SKM-1 treated with dmso at 0.1 percent for 144 hours (cell line): ENCODE measurements at regions not wholly inside any gene's neighbourhood (a gene's known extent, or its start where the extent isn't known, plus 50 kb on each side); places are given as distances from the start of the nearest gene placed in this dataset.
"Not testable (repeated sequence)": the region's sequence is repeated elsewhere in the genome, so short reads cannot be mapped to it uniquely, and the experiment has no call there.

Source experiments
- DNase-seq: peaks from one replicate; lab custom pipeline; 2025; ENCODE audit not compliant: unreplicated experiment; lab: John Stamatoyannopoulos, UW

DNA sequence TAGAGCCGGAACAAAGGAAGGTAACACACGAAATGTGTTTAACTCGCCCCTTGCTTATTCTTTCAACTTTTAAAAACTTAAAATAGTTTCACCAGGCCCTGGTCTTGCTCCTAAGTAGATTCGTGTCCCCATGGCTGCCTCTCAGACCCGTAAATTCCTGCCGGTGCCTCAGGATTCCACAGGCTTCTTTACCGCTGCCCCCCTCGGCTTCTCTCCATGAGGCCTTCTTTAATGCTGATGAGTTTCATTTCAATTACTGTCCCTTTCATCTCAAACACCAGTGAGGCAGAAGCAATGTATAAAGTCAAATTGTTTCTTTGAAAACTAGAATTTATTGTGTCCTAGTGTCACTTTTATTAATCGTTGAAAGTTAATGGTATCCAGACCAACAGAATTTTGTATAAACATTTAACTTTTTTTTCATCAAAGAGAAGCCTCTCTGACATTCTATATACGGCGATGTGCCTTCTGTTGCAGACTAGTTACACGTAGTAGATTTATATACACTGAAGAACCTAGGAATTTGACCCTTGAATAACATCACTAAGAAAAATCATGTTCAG is 225.2 kb downstream of the C7orf25 start:
- no peak for DNase-seq

DNA sequence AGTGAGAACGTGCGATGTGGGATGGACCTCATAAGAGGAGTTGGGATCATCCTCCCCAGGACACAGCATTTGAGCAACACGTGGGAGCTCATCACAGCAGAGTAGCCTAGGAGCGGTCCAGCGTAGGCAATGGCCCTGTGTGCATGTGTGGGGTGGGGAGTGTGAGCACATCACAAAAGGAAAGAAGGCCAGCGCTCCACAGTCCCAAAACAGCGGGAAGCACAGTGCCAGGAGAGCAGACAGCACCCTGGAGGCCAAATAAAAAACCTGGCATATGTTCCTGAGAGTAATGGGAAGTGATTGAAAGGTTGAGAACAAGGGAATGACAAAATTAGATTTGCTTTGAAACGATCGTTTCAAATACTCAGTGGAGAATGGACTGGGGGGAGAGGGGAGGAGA is 226.0 kb downstream of the C7orf25 start:
- DNase-seq: no peak

DNA sequence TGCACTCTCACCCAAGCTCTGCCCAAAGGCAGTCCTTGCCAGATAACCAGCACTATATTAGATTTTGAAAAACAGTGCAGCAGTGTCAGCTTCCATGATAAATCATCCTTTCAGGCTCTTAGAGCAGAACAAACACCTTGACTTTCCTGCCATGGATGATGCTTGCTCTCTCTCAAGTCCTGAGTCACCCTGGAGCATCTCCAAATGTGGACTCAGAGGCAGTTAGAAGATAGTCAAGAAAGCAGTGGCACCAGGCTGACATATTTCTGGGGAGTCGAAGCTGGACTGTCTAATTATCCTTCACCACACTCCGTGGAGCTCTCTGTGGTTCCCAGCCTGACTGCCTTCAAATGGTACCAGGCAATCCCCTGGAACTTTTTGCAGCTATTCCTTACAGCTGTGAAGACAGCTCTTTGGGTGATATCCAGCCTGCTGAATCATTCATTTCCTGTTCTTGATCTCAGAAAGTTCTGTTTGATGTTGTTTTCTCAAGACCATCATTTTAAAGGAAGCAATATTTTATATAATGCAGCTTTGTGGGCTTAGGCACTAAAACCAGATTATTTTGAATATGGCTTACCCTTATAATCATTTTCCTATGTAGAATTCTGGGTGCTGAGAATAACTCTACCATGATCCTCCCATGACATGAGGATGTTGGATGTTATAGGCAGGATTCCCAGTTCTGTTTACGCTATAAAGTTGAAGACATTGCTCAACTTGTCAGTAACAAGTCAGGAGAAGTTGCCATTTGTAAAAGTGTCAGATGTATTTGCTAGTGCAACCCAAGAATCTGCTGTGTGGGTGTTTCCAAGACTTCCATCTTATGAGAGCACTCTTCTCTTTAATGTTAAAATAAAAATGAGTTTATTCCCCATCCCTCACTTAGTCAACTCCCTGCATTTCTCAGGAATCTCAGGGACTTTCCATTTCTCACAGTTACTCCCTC is 233.8 kb downstream of the C7orf25 start:
- no peak for DNase-seq

DNA sequence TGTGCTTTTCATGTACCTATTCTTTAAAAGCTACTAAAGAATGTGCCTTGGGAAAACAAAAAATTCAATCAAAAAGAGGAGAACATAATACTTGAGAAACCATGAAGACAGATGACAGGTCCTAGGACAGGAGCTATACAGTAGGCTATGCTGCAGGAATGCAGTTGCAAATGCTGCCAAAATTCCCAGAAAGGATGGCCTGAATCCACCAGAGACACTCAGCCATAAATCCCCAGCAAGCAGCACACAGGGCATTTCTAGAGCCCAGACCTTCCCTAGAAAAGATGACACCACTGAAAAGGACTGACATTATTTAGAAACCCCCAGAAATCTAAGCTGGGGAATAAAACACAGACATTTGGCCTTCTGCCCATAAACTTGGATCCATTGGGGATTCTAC is 237.3 kb downstream of the C7orf25 start:
- DNase-seq: no peak

DNA sequence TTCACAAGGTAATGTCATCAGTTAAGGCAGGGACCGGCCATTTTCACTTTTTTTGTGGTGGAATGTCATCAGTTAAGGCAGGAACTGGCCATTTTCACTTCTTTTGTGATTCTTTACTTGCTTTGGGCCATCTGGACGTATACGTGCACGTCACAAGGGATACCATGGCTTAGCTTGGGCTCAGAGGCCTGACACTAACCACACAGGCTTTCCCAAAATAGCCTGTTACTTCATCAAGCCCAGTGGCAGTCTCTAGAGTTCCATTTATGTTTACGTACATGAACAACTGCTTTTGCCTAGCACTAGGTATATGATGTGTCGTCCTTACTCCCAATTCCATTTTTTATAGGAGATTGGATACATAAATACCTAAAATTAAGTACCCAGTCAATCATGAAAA is 237.9 kb downstream of the C7orf25 start:
- no peak for DNase-seq

DNA sequence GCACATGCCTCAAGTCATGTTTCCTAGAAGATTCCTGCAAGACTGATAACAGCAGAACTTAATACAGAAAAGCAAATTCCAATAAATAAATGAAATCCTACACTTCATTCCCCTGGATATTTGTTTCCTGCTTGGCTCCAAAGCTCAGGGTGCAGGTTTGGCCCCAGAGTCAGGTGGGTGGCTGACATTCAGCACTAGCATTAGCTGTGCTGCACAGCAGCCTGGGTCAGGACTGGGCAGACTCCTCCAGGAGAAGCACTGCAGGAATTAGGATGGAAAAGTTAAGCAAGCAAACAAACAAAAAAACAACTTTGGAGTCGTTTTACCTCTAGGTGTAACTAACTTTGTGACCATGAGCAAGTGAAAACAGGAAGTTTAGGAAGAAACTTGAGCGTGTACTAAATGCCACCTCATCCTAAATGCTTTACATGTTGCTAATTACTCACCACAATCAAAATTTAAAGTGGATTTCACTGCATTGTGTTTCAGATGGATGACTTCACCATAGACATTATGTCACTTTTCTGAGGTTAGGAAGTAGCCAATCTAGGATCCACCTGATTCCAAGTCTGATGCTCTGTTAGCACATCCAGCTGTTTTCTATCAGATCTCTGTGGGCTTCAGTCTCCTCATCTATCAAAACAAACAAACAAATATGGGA is 239.4 kb downstream of the C7orf25 start:
- no peak for DNase-seq

DNA sequence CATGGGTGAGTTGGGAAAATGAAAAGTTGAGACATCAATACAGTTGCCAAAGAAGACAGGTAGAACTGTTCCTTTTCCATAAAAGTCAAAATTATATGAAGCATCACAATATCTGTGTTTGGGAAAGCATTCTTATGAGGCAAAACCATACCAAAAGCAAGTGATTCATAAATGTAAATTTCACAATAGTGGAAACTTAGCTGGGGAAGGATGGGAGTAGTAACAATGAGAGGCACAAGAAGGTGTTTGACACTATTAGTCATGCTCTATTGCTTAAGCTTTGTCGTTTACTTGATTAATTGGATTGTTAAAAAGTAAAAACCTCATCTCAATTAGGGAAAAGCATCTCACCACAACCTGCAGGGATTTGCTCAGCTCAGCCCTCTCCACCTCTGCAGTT is 240.2 kb downstream of the C7orf25 start:
- DNase-seq: no peak

DNA sequence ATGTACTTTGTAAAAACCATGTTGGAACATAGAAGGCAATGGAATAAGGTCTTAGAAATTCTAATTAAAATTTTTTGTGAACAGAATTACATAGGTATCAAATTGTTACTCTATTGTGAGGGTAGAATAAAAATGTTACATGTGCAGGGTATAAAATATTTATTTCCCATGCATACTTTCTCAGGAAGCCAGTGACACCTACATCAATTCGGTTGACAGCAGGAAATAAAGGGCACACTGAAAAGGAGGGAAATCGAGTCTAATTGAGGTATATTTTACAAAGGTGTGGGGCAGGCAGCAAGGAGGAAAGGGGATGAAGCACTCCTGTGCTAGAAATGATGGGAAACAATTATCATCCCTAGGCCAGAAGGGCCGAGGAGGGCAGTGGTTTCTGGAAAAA is 244.9 kb downstream of the C7orf25 start:
- no peak for DNase-seq

DNA sequence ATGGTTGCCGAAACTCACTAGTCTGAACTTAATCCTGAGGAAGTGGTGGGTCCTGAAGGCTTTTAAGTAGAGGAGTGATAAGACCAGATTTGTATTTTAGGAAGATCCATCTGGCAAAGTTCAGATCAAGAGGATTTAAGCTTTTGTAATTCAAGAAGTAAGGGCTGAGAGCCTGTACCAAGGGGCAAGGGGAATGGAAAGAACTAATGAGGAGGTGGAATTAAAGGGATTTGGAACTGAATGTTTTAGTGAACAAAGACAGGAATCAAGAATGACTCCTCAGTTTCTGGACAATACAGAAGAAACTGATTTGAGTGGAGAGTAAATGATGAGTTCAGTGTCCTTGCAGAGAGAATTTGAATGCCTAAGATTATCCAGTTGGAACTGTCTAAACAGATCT is 249.0 kb downstream of the C7orf25 start:
- DNase-seq: no peak

DNA sequence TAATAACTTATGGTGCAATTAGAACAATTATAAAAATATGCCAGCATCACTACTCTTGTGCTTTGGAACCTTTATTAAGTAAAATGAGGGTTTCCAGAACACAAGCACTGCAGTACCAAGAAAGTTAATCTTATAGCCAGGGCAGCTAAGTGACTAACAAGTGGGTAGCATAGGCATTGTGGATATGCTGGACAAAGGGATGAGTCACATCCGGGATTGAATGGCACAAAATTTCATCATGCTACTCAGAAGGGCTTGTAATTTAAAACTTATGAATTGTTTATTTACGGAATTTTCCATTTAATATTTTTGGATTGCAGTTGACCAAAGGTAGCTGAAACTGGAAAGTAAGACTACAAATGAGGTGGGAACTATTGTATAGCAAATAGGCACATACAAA is 250.6 kb downstream of the C7orf25 start:
- DNase-seq: no peak

DNA sequence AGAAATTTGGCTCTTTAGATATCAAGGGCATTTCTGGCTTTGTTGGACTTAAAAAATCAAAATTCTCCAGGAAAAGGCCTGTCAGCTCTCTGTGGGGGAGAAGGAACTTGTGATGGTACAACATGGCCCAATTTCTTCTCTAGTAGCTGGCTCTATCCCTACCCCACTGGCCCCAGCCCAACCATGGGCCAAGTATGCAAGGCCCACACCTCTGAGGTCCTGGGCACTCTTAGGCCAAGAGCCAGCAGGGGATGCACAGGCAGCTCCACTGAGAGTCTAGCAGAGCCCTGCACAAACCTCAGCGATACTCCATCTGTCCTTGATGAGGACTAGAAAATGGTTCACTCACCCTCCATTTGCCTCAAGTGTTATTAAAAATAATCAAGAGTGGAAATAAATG is 261.2 kb downstream of the C7orf25 start:
- DNase-seq: no peak

DNA sequence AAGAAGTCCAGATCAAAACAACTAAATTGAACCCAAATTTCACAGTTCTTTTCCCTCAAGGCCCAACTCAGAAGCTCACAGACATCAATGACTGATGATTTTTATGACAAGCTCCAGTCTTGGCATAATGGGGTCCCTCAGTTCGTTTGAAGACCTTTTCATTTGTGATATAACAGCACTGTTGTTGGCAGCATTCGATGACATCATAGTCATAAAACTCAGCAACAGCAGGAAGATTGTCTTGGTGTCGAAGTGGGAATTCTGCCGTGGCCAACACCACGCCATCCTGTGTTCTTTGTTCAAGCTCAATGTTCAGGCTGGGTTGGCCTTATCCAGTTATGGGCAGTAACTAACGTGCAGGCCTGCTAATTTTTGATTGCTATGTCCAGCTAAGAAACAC is 261.7 kb downstream of the C7orf25 start:
- DNase-seq: no peak

DNA sequence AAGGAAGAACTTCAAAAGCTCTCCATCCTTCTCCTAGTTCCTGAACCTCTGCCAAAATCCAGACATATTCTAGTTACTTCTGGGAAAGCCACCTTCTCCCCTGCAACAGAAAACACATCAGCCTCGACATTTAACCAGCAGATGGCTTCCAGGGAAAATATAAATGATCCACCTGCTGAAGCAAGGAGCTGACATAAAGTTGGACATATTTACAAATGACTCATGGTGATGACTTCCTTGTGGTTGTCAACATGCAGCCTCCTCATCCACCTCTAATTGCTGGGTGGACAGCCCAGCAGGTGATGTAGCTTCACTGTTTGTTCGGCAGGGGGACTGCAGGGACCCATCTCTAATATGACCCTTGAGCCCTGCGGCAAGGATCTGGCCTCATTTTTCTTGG is 266.0 kb downstream of the C7orf25 start:
- no peak for DNase-seq

DNA sequence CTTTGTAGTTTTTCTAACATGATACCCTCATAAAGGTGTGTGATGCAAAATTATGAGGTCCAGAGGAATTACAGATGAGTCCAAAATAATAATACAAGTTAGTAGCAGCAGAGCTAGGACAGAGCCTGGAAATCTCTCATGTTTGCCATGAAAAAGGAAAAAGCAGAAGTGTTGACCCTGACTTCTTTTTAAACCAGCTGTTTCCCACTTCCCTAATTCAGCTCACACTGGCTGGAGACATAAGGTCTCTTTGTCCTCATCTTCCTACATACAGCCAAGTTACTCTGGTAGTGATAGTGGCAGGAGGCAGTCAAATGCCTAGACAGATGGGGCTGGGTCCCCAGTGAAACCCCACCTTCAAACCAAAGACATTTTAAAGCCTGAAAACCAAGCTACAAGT is 269.2 kb downstream of the C7orf25 start:
- no peak for DNase-seq

DNA sequence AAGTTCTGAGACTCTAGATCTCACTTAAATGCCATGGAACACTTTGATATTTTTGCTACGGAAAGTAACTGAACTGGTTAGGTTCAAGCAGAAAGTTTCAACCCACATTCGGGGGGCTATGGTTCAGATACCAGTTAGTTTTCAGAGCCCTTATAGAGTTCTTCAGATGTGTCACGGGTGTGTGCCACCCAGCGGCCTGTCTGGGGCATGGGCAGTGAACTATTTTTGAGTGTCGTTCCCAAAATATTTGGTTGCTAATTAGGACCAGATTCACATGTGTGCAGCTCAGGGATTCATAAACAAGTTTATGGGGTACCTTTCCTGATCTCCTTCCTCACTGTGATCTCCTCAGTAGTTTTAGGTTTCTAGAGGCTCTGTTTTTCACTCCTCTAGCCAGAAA is 271.9 kb downstream of the C7orf25 start:
- DNase-seq: no peak

DNA sequence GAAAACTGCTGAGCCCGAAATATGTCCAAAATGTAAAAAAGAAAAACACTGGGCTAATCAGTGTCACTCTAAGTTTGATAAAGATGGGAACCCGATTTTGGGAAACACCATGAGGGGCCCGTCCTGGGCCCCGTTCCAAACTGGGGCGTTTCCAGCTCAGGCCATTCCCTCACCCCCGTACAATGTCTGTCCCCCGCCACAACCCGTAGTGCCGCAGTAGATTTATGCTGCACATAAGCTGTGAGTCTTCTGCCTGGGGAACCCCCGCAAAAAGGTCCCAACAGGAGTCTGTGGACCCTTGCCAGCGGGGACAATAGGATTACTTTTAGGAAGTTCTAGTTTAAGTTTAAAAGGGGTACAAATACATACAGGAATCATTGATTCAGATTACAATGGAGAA is 275.5 kb downstream of the C7orf25 start:
- not testable (repeated sequence) for DNase-seq

DNA sequence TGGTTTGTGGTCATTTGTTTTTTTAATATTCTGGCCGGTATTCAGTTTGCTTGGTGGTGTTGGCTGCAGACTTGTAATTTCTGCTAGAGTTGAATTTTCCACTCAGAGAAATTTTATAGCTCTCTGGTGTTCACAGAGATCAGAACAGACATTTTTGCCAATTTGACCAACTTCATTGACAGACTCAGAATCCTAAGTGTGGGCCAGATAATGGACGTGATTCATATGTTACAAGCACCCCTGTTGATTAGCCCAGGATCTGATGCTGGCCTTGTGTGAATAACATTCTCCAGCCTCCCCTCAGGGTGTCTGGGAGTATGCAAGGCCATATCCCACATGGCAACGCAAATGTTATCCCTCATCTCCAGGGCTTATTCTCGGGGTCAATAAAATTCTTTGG is 283.8 kb downstream of the C7orf25 start:
- DNase-seq: no peak

DNA sequence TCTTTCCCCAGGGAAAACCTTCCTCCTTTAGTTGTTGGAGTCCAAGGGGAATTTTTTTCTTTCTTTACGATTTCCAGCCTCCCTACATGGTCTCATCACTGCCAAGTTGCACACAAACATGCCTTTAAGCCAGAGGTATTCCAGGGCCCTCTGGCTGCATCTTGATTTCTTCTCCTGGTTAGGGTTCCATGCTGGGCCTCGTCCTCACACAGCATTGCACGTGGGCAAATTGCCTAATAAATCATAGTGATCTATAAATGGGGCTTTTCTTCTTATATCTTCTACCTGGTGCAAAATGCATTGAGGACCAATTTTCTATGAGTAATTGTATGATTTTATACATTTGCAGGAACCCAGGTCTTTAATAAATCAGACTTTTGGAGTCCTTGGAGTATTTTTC is 284.2 kb downstream of the C7orf25 start:
- DNase-seq: no peak

DNA sequence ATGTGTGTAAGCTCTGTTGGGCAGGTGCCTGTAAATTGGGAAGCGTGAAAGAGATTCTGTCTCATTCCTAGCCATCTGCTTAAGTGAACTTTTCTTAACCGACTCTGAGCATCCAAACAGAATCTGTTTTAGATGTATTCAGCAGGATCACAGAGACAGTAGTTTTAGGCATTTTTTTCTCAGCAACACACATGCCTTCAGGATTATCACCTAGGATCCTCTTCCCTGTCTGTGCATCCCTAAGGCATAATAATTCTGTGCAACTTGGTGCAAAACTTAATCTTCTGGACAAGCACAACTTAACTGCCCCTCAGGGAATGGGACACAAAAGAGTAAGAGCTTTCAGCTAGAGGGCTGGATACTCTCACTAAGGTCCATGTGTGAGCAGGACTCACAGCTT is 284.8 kb downstream of the C7orf25 start:
- DNase-seq: no peak

DNA sequence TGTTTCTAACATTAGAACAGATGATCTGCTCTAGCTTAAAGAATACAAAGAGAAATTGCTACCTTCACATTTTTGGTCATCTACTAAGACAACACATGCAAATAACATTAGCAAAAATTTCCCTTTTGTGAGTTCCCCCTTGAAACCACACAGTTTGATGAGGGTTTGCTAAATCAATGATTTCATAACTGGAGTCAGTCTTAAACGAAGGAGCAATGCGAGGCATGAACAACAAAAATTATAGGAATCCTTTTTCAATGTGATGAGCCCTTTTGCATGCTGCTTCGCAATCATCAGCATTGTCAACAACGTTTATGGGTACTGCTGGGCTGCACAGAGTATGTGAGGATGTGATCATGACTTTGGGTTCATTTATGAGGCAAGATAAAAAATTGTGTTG is 286.4 kb downstream of the C7orf25 start:
- DNase-seq: no peak

DNA sequence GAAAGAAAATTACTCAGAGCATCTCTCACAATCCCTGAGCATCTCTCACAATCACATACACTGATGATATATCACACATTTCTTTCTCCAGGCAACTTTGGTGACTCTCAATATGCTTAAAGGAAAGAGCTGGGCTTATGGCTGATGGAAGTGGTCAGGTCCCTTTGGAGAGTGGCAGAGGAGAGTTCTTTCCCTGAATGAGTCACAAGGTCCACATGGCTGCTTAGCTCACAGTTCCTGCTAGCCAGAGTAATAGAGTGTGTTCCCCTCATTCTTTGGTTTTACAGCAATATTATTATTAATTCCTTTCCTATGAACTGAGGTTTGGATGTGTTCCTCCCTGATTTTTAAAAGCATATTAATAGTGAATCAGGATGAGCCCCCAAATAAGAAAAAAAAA is 287.4 kb downstream of the C7orf25 start:
- DNase-seq: no peak

DNA sequence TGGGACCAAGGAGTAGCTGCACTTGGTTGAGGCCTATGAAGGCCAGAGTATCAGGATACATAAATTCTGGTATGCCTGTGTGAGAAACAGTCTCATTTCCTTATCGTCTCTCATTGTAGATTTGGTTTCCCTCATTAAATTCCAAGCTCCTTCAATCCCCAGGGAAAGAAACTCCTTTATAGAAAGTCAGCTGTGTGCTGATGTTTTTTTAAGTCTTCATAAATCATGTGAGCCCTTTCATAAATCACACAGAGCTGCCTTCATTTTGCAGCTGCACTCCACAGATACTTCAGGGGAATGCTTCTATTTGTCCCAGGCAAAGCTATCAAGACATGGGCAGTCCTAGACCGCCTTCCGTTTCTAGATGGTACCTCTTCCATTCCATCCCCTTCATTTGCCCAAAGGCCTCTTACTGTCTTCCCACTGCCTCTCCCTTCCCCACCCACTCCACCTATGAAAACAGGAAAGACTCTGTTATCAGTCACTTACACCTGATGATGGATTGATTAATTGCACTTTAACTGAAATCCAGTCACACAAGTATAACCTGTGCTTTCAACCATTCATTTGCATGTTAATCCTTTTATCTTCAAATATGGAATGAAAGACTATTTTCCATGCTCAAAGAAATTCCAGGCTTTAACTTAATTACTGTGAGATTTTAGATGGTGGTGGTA is 290.2 kb downstream of the C7orf25 start:
- no peak for DNase-seq
